Smooth muscle cell (in vitro differentiated cells): ENCODE measurements at regions not wholly inside any gene's neighbourhood (a gene's known extent, or its start where the extent isn't known, plus 50 kb on each side); places are given as distances from the start of the nearest gene placed in this dataset.
A peak's percentile ranks its signal among the peaks of the same experiment; 100 is the strongest.

Experiments
- DNase-seq: peaks from one replicate; lab custom pipeline; 2025; ENCODE audit not compliant: unreplicated experiment; lab: John Stamatoyannopoulos, UW
- H2AFZ ChIP-seq: fragments of 200-600 bp; sonication (generic); 2 replicates; pipeline ENCODE4 v1.6.0; 2016; ENCODE audit warnings: antibody characterized with exemption, low read depth, mild to moderate bottlenecking
- H3F3A ChIP-seq: fragments of 200-600 bp; sonication (generic); 2 replicates; pipeline ENCODE4 v1.6.0; 2017; ENCODE audit warnings: antibody characterized with exemption, low read depth
- H3K27ac ChIP-seq: fragments of 200-600 bp; sonication (generic); 2 replicates; pipeline ENCODE4 v1.5.1; 2016; ENCODE audit warnings: low read depth, mild to moderate bottlenecking
- H3K27me3 ChIP-seq: fragments of 200-600 bp; sonication (generic); 2 replicates; pipeline ENCODE4 v1.6.1; 2016; ENCODE audit warnings: low read depth, mild to moderate bottlenecking
- H3K36me3 ChIP-seq: fragments of 200-600 bp; sonication (generic); 2 replicates; pipeline ENCODE4 v1.5.1; 2016; ENCODE audit warnings: low read depth
- H3K4me1 ChIP-seq: fragments of 200-600 bp; sonication (generic); 2 replicates; pipeline ENCODE4 v1.5.1; 2016; ENCODE audit warnings: low read depth
- H3K4me2 ChIP-seq: fragments of 200-600 bp; sonication (generic); 2 replicates; pipeline ENCODE4 v1.6.0; 2016; ENCODE audit warnings: mild to moderate bottlenecking
- H3K4me3 ChIP-seq: fragments of 200-600 bp; sonication (generic); 2 replicates; pipeline ENCODE4 v1.5.1; 2016; ENCODE audit warnings: mild to moderate bottlenecking
- H3K79me2 ChIP-seq: fragments of 200-600 bp; sonication (generic); 2 replicates; pipeline ENCODE4 v1.6.0; 2016; ENCODE audit warnings: low read depth, mild to moderate bottlenecking
- H3K9ac ChIP-seq: fragments of 200-600 bp; sonication (generic); 2 replicates; pipeline ENCODE4 v1.6.0; 2016; ENCODE audit warnings: low read depth
- H3K9me3 ChIP-seq: fragments of 200-600 bp; sonication (generic); replicated peaks from 2 replicates; pipeline ENCODE4 v1.5.1; 2016; ENCODE audit warnings: low read depth
- H4K20me1 ChIP-seq: fragments of 200-600 bp; sonication (generic); 2 replicates; pipeline ENCODE4 v1.6.0; 2016; ENCODE audit warnings: low read depth
- CTCF ChIP-seq: fragments of 200-600 bp; sonication (generic); IDR thresholded peaks from 2 replicates; pipeline ENCODE4 v1.5.1; 2017; ENCODE audit warnings: borderline replicate concordance, mild to moderate bottlenecking, antibody characterized with exemption; ENCODE audit not compliant: insufficient read depth, poor library complexity, severe bottlenecking
- WGBS: methylation state at CpG from one replicate; pipeline ENCODE4 v1.1.7; 2016; ENCODE audit warnings: low lambda C conversion rate; 5-methylcytosine and 5-hydroxymethylcytosine counted together

- no peak for DNase-seq
- peak overlapping the region; percentile 83 for H3K27ac ChIP-seq
- peak overlapping the region; percentile 34 for H3K9ac ChIP-seq
- H3K9me3 ChIP-seq: no peaks in the 10 kb centered on the region
- no peaks in the 10 kb centered on the region for H3K4me1 ChIP-seq
- no peaks in the 10 kb centered on the region for H3F3A ChIP-seq
- H3K27me3 ChIP-seq: no peaks in the 10 kb centered on the region
- H3K79me2 ChIP-seq: no peaks in the 10 kb centered on the region
- no peaks in the 10 kb centered on the region for H3K36me3 ChIP-seq
- WGBS: 87% methylated on average over 4 of the region's 4 CpGs
- H2AFZ ChIP-seq: no peak overlapping the region
- no peaks in the 10 kb centered on the region for H4K20me1 ChIP-seq
- no peak overlapping the region for H3K4me2 ChIP-seq
- no peak for TF ChIP-seq CTCF
- H3K4me3 ChIP-seq: no peak overlapping the region
Observed at GRCh38 chr15:39269821-39270220, 311.1 kb upstream of the THBS1 start.

DNA sequence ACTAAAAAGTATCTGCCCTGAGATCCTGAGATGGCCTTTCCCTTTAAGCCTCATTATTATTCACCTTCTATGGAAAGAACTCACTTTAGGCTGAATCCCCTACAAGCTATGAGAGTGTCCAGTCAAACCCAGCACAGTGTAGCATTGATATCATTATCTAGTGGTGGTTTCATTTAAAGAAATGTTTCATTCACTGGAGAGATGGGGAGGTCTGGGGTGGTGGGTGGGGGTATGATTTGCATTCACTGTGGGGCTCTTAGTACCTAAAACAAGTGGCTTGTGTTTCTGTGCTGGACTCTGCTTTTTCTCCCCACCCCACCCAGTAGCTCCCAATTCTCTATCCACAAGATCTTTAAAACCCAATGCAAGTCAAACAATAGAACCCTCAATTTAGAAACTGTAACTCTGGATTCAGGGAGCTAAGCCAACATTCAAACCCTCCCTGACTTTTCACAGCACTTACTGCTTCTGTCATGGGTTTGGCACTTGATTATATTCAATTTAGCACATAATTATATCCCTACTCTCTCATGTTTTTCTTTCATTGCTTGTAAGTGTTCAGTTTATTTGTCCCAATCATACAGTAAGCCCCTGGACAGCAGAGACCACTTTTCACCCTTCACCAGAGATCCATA is 310.5 kb upstream of the THBS1 start:
- DNase-seq: no peak
- Histone ChIP-seq H3K36me3 (no peaks in the 10 kb centered on the region), H3K9ac (peak overlapping the region; percentile 34), H3K79me2 (no peaks in the 10 kb centered on the region), H3K9me3 (no peaks in the 10 kb centered on the region), H3F3A (no peaks in the 10 kb centered on the region), H3K27me3 (no peaks in the 10 kb centered on the region), H2AFZ (no peak overlapping the region), H3K4me2 (peak overlapping the region; percentile 17), H3K4me1 (no peaks in the 10 kb centered on the region), H4K20me1 (no peaks in the 10 kb centered on the region), H3K4me3 (no peak overlapping the region), H3K27ac (peak overlapping the region; percentile 83)
- TF ChIP-seq CTCF: no peak

- WGBS: 29% methylated on average over 7 of the region's 7 CpGs
- no peak for DNase-seq
- Histone ChIP-seq H3F3A (no peaks in the 10 kb centered on the region), H3K4me3 (no peak overlapping the region), H3K9ac (peak overlapping the region; percentile 34), H3K79me2 (no peaks in the 10 kb centered on the region), H2AFZ (no peak overlapping the region), H3K27me3 (no peaks in the 10 kb centered on the region), H3K27ac (peak overlapping the region; percentile 83), H3K4me1 (no peaks in the 10 kb centered on the region), H3K4me2 (peak overlapping the region; percentile 17), H3K9me3 (no peaks in the 10 kb centered on the region), H4K20me1 (no peaks in the 10 kb centered on the region), H3K36me3 (no peaks in the 10 kb centered on the region)
- no peak for TF ChIP-seq CTCF
Observed at GRCh38 chr15:39270934-39271333, 309.9 kb upstream of the THBS1 start.

DNA sequence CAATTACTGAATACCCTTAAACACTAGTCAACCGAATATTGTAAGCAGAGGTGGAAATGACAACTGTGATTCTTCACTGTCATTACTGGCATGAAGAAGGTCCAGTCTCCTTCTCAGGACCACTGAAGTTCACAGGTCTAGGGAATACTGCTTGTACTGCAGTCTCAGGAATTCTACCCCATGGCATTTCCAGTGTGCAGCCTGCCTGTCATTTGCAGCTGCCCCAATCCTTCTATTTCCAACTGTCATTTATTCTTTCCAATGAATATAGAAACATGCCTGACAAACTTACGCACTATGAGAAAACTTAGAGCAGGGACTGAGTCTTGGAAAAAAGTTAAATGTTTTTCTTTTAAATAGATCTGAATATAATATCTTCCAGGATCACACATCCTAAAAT is 308.0 kb upstream of the THBS1 start:
- no peak overlapping the region for H3K27ac ChIP-seq
- H2AFZ ChIP-seq: no peak overlapping the region
- no peak overlapping the region for H3K4me3 ChIP-seq
- no peaks in the 10 kb centered on the region for H4K20me1 ChIP-seq
- H3K79me2 ChIP-seq: no peaks in the 10 kb centered on the region
- H3K27me3 ChIP-seq: no peaks in the 10 kb centered on the region
- no peak overlapping the region for H3K4me2 ChIP-seq
- TF ChIP-seq CTCF: no peak
- H3K4me1 ChIP-seq: no peaks in the 10 kb centered on the region
- H3K9ac ChIP-seq: no peak overlapping the region
- no peaks in the 10 kb centered on the region for H3K9me3 ChIP-seq
- no peaks in the 10 kb centered on the region for H3F3A ChIP-seq
- no peaks in the 10 kb centered on the region for H3K36me3 ChIP-seq
- 100% methylated on average over 2 of the region's 2 CpGs for WGBS
- DNase-seq: no peak
